Stimulated activated CD4-positive, alpha-beta T cell treated with anti-CD3 and anti-CD28 coated beads, Interleukin-4, amount 100 ng/mL, for 48 hours (primary cell): ENCODE measurements at regions not wholly inside any gene's neighbourhood (a gene's known extent, or its start where the extent isn't known, plus 50 kb on each side); places are given as distances from the start of the nearest gene placed in this dataset.

Experiments used
- DNase-seq, 2 donors: peaks; one replicate each; pipeline ENCODE4 v3.0.0-alpha.2; 2020; ENCODE audit warnings: low read depth in 2 of 2

DNA sequence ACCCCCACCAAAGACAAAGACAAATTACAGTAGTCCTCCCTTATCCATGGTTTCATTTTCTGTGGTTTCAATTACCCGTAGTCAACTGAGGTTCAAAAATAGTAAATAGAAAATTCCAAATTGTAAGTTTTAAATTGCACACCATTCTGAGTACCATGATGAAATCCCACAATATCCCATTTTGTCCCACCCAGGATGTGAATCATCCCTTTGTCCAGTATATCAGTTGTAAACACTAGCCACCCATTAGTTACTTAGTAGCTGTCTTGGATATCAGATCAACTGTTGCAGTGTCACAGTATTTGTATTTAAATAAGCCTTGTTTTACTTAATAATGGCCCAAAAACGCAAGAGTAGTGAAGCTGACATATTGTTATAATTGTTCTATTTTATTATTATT lies 364.0 kb upstream of the ARID1B start:
- no peak for DNase-seq

GRCh38 chr6:156410649-156411048 lies 366.5 kb upstream of the ARID1B start:
- DNase-seq, result no peak

DNA sequence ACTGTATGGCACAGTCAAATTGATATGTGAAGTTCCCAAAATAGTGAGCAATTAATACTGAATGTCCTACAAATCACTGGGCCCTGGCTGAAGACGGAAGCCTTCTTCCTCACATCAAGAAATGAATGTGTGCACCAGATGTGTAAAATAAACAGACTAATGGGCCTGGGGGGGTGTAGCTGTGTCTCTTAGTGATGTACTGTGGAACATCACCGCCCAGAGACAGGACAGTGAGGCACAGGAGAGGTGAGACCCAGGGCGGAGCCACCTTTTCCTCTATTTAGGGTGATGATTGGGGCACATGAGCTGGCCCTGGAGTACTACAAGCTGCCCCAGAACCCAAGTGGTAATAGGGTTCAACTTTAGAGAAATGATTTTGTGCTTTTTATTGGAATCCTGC lies 368.5 kb upstream of the ARID1B start:
- no peak for DNase-seq

DNA sequence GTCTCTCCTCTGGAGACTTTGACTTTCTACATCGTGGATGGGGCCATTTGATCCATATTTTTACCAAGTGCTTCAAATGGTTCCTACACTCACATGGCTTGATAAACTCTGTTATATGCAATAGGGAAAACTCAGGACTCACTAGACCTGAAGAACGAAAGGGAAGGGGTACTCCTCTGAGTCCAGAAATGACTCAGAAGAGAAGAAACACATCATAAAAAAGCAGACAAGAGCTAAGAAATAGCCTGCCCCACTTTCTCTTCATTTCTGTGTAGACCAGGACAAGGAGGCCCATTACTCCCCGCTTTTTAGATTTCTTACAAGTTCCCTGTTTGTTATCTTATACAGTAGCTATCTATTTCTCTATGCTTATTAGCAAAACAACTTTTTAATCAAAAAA lies 369.8 kb upstream of the ARID1B start:
- no peak for DNase-seq

DNA sequence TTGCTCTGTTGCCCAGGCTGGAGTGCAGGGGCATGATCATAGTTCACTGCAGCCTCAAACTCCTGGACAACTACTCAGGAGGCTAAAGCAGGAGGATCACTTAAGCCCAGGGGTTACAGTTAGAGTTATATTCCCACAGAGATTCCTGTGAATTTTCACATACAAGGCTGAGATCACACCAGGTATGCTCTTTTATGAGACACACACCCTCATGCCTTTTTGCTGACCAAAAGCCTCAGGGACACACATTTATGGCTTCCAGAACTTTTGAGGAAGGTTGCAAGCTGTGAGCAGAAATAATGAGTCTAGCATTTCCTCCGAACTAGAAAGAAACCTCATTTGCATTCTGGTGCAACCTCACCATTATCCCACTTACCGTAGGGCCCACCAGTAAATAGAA lies 370.5 kb upstream of the ARID1B start:
- DNase-seq, result no peak

GRCh38 chr6:156406099-156406498 lies 371.1 kb upstream of the ARID1B start:
- DNase-seq, result no peak

GRCh38 chr6:156402628-156403027 lies 374.6 kb upstream of the ARID1B start:
- no peak for DNase-seq

DNA sequence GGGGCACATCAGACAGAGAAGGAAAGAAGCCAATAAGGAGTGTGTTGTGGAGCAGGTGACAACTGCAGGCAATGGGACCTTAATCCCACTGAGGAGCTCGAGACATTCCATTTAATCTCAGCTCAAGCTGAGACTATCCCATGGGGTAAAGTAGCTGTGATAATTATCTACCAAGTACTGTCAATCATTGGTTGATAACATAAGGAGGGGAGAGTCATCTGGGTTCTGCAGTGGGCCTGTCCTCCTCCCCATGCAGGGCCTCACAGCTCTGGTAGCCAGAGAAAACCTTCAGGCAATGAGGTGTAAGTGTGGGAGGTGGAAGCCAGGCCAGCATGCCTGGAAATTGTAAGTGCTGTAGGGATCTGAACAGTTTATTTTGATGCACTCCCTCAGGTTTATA lies 375.0 kb upstream of the ARID1B start:
- no peak for DNase-seq

DNA sequence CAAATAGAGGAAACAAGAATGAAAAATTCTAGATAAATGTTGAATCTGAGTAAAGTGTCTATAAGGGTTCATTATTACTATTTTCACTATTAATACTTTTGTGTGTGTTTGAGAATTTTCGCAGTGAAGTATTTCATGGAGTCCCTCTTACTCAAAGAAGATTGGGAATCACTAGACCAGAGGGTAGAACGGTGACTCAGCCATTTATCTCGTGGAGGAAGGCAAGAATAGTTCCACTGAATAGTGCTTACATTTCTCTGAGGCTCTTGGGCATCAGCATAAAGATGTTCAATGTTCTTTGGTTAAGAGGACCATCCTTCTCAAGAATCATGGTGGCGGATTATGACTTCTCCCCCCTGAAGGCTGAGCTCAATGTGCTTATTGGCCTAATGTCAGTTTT lies 376.7 kb upstream of the ARID1B start:
- no peak for DNase-seq

DNA sequence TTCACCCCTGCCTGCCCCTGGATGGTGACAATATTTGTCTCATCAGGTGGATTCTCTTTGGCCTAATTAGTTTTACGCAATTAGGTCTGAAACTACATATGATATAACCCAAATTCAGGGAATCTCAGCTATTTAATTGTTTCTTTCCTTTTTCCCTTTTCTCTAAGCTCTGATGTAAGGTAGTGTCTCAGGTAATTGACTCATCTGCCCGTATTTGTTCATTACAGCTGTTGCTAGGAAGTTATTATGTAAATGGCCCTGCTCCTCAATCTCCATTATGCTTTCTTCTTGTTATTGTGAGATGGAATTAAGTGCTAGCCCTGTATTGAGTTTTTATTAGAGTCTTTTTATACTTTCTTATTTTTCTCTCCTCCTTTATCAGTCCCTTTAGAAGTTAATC lies 378.2 kb upstream of the ARID1B start:
- no peak for DNase-seq

GRCh38 chr6:156398371-156398770 lies 378.8 kb upstream of the ARID1B start:
- DNase-seq, result no peak

DNA sequence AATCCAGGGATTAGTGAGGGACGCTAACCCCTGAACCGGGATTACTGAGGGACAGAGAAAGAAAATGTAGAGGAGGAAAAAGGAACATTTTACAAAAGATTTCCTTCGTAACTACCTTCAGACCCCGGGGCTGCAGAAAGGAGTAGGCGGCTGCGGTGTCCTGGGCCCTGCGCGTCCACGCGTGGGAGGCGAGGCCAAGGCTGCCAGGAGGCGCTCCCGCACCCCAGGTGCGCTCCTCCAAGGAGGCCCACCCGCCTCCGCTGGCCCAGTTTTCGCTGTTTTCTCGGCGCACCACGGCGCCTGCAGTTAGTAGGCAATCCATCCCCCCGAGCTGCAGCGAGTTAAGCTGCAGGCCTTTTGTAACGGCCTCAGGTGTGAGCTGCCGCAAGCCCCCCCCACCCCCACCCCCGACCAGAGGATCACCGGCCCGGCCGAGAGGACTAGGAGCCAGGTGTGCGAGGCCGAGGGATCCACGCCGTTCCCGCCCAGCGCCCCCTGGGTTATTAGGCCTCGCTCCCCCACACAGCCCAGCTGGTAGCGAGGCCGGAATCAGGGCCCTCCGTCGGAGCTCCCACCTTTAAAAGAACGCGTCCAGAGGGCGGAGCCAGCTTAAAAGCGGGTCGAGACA lies 380.3 kb upstream of the ARID1B start:
- DNase-seq, result no peak

DNA sequence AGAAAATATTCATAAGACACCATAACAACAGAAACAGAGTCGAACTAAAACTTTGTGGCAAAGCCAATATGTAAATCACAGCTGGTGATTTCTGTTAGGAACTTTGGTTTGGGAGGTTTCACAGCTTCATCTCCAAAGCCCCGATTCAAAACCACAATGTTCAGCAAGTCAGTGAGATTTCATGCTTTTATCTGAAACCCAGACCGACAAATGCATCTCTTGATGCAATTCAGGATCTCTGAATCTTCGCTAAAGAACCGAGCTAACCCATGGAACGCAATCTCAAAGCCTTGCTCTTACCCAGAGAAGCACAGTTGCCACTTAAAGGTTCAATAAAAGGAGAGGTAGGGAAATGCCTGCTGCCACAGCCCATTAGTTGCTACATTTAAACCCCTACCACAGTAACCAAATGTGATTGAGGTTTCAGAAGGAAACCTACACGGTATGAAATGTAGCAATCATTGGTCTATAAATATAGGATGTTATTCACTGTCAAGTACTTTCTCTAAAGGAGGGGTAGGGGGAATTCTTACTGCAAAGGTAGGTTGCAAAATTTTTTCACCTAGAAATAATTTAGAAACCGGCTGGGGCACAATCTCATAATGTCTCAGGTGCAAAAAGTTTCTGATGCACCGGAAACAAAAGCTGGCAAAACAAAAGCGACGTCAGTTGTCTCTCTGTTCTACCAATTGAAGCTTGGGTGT lies 381.0 kb upstream of the ARID1B start:
- no peak for DNase-seq

- DNase-seq, result no peak
These were observed 381.9 kb upstream of the ARID1B start for GRCh38 chr6:156395276-156395675.

DNA sequence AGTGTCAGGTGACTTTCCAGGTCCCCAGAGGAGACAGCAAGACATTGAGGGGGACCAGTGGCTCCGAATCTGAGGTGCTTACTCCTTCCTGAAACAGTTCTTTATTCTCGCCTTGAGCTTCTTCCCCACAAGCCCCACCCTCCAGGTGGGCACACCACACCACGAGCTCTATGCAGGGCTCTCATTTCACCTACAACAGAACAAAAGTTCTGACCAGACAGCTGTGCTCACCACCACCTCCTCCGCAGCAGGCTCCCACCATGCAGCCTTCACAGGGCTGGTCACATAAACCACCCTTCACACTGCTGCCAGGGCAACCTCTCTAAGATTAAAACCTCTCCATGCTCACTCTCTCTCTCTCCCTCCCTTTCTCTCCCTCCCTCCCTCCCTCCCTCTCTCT lies 384.5 kb upstream of the ARID1B start:
- DNase-seq, result no peak

DNA sequence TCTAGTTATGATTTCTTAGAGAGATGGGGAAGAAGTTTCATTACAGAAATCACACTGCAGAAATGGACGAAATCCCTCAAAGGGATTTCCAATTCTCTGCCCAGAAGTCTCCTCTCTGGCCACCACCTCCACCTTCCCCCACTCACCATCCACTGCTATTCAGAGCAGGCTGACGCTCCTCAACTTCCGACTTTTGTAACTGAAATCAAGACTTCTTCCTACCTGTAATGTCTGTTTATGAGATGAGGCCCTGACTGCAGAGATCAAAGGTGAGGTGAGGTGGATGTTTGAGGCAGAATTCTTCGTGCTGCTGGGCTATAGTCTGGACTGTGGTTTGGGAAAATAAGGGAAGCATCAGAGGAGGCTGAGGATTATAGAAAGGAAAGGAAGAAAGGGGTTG lies 385.2 kb upstream of the ARID1B start:
- no peak for DNase-seq

- DNase-seq, result no peak
These were observed 386.0 kb upstream of the ARID1B start for GRCh38 chr6:156391061-156391672.

- DNase-seq, result no peak
These were observed 386.6 kb upstream of the ARID1B start for GRCh38 chr6:156390621-156391020.

- no peak for DNase-seq
These were observed 387.9 kb upstream of the ARID1B start for GRCh38 chr6:156389296-156389695.

DNA sequence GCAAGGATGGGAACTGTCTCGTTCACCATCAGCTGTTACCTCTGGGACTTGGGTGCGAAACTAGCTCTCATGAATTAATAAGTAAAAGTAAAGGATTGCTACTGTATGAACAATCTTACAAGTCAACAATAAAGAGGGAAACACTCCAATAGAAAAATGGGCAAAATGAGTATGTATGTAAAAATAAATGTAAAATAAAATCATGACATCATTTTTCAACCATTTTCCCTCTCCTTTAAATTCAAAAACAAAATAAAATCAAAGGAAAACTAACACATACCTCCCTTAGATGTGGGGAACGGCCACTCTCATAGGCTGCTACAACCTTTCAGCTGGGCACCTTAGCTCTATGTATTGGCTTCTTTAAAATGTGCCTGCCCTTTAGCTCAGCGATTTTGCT lies 389.7 kb upstream of the ARID1B start:
- DNase-seq, result no peak

- DNase-seq, result no peak
These were observed 394.1 kb upstream of the ARID1B start for GRCh38 chr6:156383059-156383458.

- no peak for DNase-seq
These were observed 397.5 kb upstream of the ARID1B start for GRCh38 chr6:156379392-156380289.
